Activated CD4-positive, alpha-beta T cell treated with anti-CD3 and anti-CD28 coated beads, Interleukin-2, amount 10 ng/mL, durations not matched to agents 7 days and 5 days (primary cell): ENCODE measurements at regions not wholly inside any gene's neighbourhood (a gene's known extent, or its start where the extent isn't known, plus 50 kb on each side); places are given as distances from the start of the nearest gene placed in this dataset.

Source experiments
- CTCF ChIA-PET: fragments of 350-600 bp; sonication (Branson Sonifier 250); formaldehyde crosslinking; loops from one replicate; lab custom pipeline; 2021; ENCODE audit warnings: antibody characterized with exemption; lab: Charles Lee
- POLR2A ChIA-PET: fragments of 350-600 bp; sonication (Branson Sonifier 250); formaldehyde crosslinking; loops from one replicate; lab custom pipeline; 2021; ENCODE audit warnings: antibody characterized with exemption; lab: Charles Lee
- DNase-seq: peaks from one replicate; pipeline ENCODE4 v3.0.0-alpha.2; 2020
- H3K27ac Mint-ChIP-seq: one replicate; pipeline ENCODE4 v1.8.0; 2021; ENCODE audit warnings: mild to moderate bottlenecking, moderate library complexity, mixed read lengths
- H3K27me3 Mint-ChIP-seq: one replicate; pipeline ENCODE4 v1.8.0; 2021; ENCODE audit warnings: mixed read lengths
- H3K36me3 Mint-ChIP-seq: one replicate; pipeline ENCODE4 v1.8.0; 2021; ENCODE audit warnings: low read depth, mixed read lengths
- H3K4me1 Mint-ChIP-seq: one replicate; pipeline ENCODE4 v1.8.0; 2021; ENCODE audit warnings: mixed read lengths
- H3K4me3 Mint-ChIP-seq: one replicate; pipeline ENCODE4 v1.8.0; 2021; ENCODE audit warnings: mild to moderate bottlenecking, moderate library complexity, mixed read lengths
- H3K9me3 Mint-ChIP-seq: one replicate; pipeline ENCODE4 v1.8.0; 2021; ENCODE audit warnings: mixed read lengths

DNA sequence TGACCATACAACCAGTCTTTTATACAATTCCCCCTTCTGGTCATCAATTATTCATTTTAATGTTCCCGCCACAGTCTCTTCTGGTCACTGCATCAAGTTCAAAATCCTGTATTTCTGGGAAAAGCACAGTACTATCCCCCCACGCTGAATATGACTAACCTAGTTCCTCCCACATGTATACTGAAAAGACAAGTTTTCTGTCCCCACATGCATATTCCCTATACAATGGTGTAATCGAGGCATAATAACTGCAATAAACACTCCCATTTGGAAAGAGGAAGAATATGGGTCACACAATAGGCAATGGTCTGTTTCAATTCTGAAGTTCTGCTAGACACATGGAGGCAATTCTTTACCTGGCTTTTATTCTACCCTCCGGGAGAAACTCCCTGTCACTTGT, 344.9 kb downstream of the EFNA5 start:
- H3K4me1 Mint-ChIP-seq: no peaks in the 10 kb centered on the region
- no peaks in the 10 kb centered on the region for H3K36me3 Mint-ChIP-seq
- H3K9me3 Mint-ChIP-seq: no peaks in the 10 kb centered on the region
- DNase-seq: no peak
- ChIA-PET POLR2A (no interaction called here), CTCF (no interaction called here)
- H3K27me3 Mint-ChIP-seq: peaks cover 2% of the 10 kb centered on the region
- H3K4me3 Mint-ChIP-seq: no peak overlapping the region
- H3K27ac Mint-ChIP-seq: no peak overlapping the region

DNA sequence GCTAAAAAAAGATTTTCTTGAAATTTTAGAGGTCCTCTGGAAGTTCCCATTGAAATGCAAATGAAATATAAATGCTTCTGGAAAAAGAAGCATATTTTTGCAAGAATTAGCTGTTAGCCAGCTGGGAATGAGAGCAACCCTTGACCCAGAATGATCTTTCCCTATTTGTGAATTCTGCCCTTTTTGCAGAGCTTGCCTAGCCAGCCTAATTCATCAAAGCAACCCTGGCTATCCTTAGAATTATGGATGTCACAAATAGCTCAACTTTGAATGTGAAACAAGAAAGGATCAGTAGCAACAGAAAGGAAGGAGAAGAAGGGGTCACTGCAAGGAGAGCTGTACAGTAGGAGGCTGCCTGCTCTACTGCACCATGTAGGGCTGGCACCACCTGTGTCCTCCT, 345.9 kb downstream of the EFNA5 start:
- H3K4me1 Mint-ChIP-seq: no peaks in the 10 kb centered on the region
- no peak overlapping the region for H3K27ac Mint-ChIP-seq
- no peaks in the 10 kb centered on the region for H3K36me3 Mint-ChIP-seq
- H3K9me3 Mint-ChIP-seq: no peaks in the 10 kb centered on the region
- peaks cover 2% of the 10 kb centered on the region for H3K27me3 Mint-ChIP-seq
- H3K4me3 Mint-ChIP-seq: no peak overlapping the region
- ChIA-PET CTCF (no interaction called here), POLR2A (no interaction called here)
- no peak for DNase-seq

- H3K36me3 Mint-ChIP-seq: no peaks in the 10 kb centered on the region
- ChIA-PET CTCF (no interaction called here), POLR2A (no interaction called here)
- H3K27ac Mint-ChIP-seq: no peak overlapping the region
- no peak for DNase-seq
- peaks cover 2% of the 10 kb centered on the region for H3K27me3 Mint-ChIP-seq
- no peak overlapping the region for H3K4me3 Mint-ChIP-seq
- no peaks in the 10 kb centered on the region for H3K9me3 Mint-ChIP-seq
- no peaks in the 10 kb centered on the region for H3K4me1 Mint-ChIP-seq
Observed at GRCh38 chr5:107324071-107324470, 346.7 kb downstream of the EFNA5 start.

DNA sequence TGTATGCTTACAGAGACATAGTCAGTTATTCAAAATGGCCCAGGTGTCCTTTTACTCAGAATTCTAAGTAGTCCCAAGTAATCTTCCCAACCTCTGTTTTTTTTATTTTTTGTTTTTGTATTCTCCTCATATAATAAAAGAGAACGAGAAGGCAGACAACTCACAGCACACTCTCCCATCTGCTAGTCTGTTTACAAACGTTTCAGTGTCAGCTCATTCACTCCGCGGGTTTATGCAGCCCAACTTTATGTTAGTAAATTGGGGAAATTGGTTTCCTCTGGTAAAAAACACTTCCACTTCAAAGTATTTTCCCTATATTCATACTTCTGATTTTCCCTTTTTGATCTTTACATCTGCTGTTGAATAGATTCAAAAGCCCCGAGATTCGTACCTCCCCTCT, 347.2 kb downstream of the EFNA5 start:
- Mint-ChIP-seq H3K27ac (no peak overlapping the region), H3K36me3 (no peaks in the 10 kb centered on the region), H3K9me3 (no peaks in the 10 kb centered on the region), H3K4me3 (no peak overlapping the region), H3K27me3 (peaks cover 2% of the 10 kb centered on the region), H3K4me1 (no peaks in the 10 kb centered on the region)
- ChIA-PET POLR2A (no interaction called here), CTCF (no interaction called here)
- no peak for DNase-seq

DNA sequence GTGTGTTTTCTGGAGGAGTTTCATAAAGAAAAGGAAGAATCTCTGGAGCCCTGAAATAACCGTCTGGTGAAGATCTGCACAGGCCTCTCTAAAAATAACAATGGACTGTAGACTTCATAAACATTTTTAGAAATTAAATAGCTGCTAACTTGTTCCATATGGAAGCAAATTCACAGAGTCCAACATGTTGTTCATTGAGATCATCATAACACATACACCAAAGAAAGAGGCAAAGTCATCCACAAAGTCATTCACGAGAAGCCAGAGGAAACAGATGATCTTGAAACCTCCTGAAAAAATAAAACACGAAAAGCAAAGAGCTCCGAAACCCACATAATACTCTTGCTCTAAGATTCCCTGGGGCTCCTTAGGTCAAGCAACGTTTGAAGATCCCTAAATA, 347.8 kb downstream of the EFNA5 start:
- Mint-ChIP-seq H3K27me3 (peaks cover 3% of the 10 kb centered on the region), H3K4me1 (no peaks in the 10 kb centered on the region), H3K9me3 (no peaks in the 10 kb centered on the region), H3K36me3 (no peaks in the 10 kb centered on the region), H3K4me3 (no peak overlapping the region), H3K27ac (no peak overlapping the region)
- ChIA-PET CTCF (no interaction called here), POLR2A (no interaction called here)
- no peak for DNase-seq

- H3K27me3 Mint-ChIP-seq: peaks cover 3% of the 10 kb centered on the region
- H3K4me1 Mint-ChIP-seq: no peaks in the 10 kb centered on the region
- no peak for DNase-seq
- POLR2A ChIA-PET: no interaction called here
- no peak overlapping the region for H3K4me3 Mint-ChIP-seq
- CTCF ChIA-PET: no interaction called here
- H3K27ac Mint-ChIP-seq: no peak overlapping the region
- no peaks in the 10 kb centered on the region for H3K36me3 Mint-ChIP-seq
- H3K9me3 Mint-ChIP-seq: no peaks in the 10 kb centered on the region
Observed at GRCh38 chr5:107321906-107322305, 348.8 kb downstream of the EFNA5 start.

DNA sequence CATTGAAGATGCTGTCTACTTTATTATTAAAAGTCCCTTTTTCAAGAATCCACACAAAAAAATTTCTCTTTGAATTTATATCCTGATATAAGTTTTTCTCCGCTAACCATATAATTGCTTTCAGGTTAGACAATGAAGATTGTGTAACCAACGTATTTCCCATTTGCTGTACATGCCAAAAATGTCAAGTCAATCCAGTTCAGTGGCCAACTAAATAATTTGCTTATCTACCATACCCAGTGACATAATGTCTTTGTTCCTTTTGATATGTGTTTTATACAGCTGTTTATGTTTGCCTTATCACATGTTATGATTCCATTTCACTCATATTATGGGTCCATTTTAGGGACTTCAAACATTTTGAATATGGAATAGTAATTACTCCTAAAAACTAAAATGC, 349.9 kb downstream of the EFNA5 start:
- no peaks in the 10 kb centered on the region for H3K9me3 Mint-ChIP-seq
- no peaks in the 10 kb centered on the region for H3K4me1 Mint-ChIP-seq
- H3K4me3 Mint-ChIP-seq: no peak overlapping the region
- H3K27me3 Mint-ChIP-seq: peaks cover 3% of the 10 kb centered on the region
- no peak for DNase-seq
- POLR2A ChIA-PET: no interaction called here
- no peak overlapping the region for H3K27ac Mint-ChIP-seq
- no peaks in the 10 kb centered on the region for H3K36me3 Mint-ChIP-seq
- CTCF ChIA-PET: no interaction called here

GRCh38 chr5:107320376-107320775, 350.4 kb downstream of the EFNA5 start:
- CTCF ChIA-PET: no interaction called here
- POLR2A ChIA-PET: no interaction called here
- Mint-ChIP-seq H3K9me3 (no peaks in the 10 kb centered on the region), H3K4me1 (no peaks in the 10 kb centered on the region), H3K27me3 (peaks cover 3% of the 10 kb centered on the region), H3K4me3 (no peak overlapping the region), H3K27ac (no peak overlapping the region), H3K36me3 (no peaks in the 10 kb centered on the region)
- no peak for DNase-seq

- Mint-ChIP-seq H3K4me3 (no peak overlapping the region), H3K27ac (no peak overlapping the region), H3K27me3 (peaks cover 3% of the 10 kb centered on the region), H3K36me3 (no peaks in the 10 kb centered on the region), H3K9me3 (no peaks in the 10 kb centered on the region), H3K4me1 (no peaks in the 10 kb centered on the region)
- no peak for DNase-seq
- ChIA-PET CTCF (no interaction called here), POLR2A (no interaction called here)
Observed at GRCh38 chr5:107319901-107320300, 350.8 kb downstream of the EFNA5 start.

- H3K36me3 Mint-ChIP-seq: no peaks in the 10 kb centered on the region
- ChIA-PET POLR2A (no interaction called here), CTCF (no interaction called here)
- no peak overlapping the region for H3K4me3 Mint-ChIP-seq
- H3K9me3 Mint-ChIP-seq: no peaks in the 10 kb centered on the region
- H3K27me3 Mint-ChIP-seq: peaks cover 4% of the 10 kb centered on the region
- no peaks in the 10 kb centered on the region for H3K4me1 Mint-ChIP-seq
- no peak for DNase-seq
- H3K27ac Mint-ChIP-seq: no peak overlapping the region
Observed at GRCh38 chr5:107314330-107314729, 356.4 kb downstream of the EFNA5 start.

- Mint-ChIP-seq H3K27ac (no peak overlapping the region), H3K36me3 (no peaks in the 10 kb centered on the region), H3K9me3 (no peaks in the 10 kb centered on the region), H3K4me3 (no peak overlapping the region), H3K27me3 (peaks cover 4% of the 10 kb centered on the region), H3K4me1 (no peaks in the 10 kb centered on the region)
- ChIA-PET CTCF (no interaction called here), POLR2A (no interaction called here)
- DNase-seq: no peak
Observed at GRCh38 chr5:107313921-107314320, 356.8 kb downstream of the EFNA5 start.

DNA sequence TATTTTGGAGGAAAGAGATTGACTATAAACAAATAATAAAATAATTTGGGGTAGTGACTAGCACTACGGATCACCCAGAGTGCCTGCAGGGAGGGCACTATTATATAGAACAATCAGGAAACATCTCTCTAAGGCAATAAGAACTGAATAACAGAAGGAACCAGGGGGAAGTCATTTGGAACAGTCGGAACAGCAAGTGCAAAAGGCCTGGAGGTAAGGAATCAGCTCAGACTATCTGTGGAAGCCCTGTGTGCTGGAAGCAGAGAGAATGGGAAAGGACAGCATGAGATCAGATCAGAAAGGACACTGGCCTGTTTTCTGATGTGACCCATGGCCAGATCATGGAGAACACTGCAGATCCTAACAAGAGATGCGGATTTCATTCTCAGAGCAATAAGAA, 357.6 kb downstream of the EFNA5 start:
- H3K9me3 Mint-ChIP-seq: no peaks in the 10 kb centered on the region
- no peak overlapping the region for H3K27ac Mint-ChIP-seq
- DNase-seq: no peak
- POLR2A ChIA-PET: no interaction called here
- H3K36me3 Mint-ChIP-seq: no peaks in the 10 kb centered on the region
- H3K4me1 Mint-ChIP-seq: no peaks in the 10 kb centered on the region
- CTCF ChIA-PET: no interaction called here
- no peak overlapping the region for H3K4me3 Mint-ChIP-seq
- H3K27me3 Mint-ChIP-seq: peaks cover 2% of the 10 kb centered on the region

GRCh38 chr5:107310181-107310580, 360.6 kb downstream of the EFNA5 start:
- Mint-ChIP-seq H3K9me3 (no peaks in the 10 kb centered on the region), H3K4me1 (no peaks in the 10 kb centered on the region), H3K36me3 (no peaks in the 10 kb centered on the region), H3K4me3 (no peak overlapping the region), H3K27ac (no peak overlapping the region), H3K27me3 (peaks cover 2% of the 10 kb centered on the region)
- DNase-seq: no peak
- ChIA-PET POLR2A (no interaction called here), CTCF (no interaction called here)

GRCh38 chr5:107306594-107306993, 364.1 kb downstream of the EFNA5 start:
- H3K27ac Mint-ChIP-seq: no peak overlapping the region
- H3K36me3 Mint-ChIP-seq: no peaks in the 10 kb centered on the region
- H3K4me3 Mint-ChIP-seq: no peak overlapping the region
- ChIA-PET POLR2A (no interaction called here), CTCF (no interaction called here)
- H3K4me1 Mint-ChIP-seq: no peaks in the 10 kb centered on the region
- no peaks in the 10 kb centered on the region for H3K9me3 Mint-ChIP-seq
- DNase-seq: no peak
- no peaks in the 10 kb centered on the region for H3K27me3 Mint-ChIP-seq
